ENCODE measurements at regions not wholly inside any gene's neighbourhood (a gene's known extent, or its start where the extent isn't known, plus 50 kb on each side); places are given as distances from the start of the nearest gene placed in this dataset.

GRCh38 chr11:45568049-45568448 lies 97.4 kb downstream of the CHST1 start:
- H3K9me3 ChIP-seq: no peaks in the 10 kb centered on the region; the same call in 1 of the 2 replicates
- in situ Hi-C loops (cut with MboI; ENCODE audit: low sequenced_read_pairs): no loop called here
- no peak overlapping the region for H3K4me3 ChIP-seq
- H3K4me1 ChIP-seq: peaks cover 2% of the 10 kb centered on the region; the same call in 1 of the 2 replicates
- H3K36me3 ChIP-seq (replicated peaks): no peaks in the 10 kb centered on the region
- no peaks in the 10 kb centered on the region for H3K27me3 ChIP-seq (ENCODE audit: low read depth)
- DNase-seq (ENCODE audit: low spot score in 2 of 2): no peak

DNA sequence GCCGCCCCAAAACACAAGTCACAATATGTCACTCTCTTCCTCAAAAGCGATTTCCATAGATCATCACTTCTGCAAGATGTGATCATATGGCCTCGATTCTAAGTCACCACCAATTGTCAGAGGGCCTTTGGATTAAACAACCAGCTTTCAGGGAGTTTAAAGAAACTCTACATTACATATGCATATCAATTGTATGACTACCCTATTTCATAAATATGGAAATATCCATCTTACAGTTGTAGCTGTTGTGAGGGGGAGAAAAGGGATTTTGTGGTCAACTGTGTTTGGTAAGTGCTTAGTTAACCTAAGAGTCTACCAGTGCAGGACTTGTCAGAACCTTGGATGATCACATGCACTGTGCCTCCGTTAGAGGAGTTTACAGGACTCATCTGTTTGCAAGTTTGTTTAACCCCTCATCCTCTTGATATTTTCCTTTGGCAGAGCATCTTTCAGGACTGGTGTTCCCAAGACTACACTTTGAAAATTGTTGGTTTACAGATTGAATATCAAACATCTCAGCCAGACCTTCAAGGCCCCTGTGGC lies 99.9 kb downstream of the CHST1 start:
- DNase-seq (ENCODE audit: low spot score in 2 of 2): peak in 1 of 2 experiments; percentile 9
- Histone ChIP-seq H3K9me3 (no peaks in the 10 kb centered on the region; the same call in 1 of the 2 replicates), H3K36me3 (replicated peaks) (no peaks in the 10 kb centered on the region), H3K4me3 (no peak overlapping the region), H3K4me1 (peaks cover 2% of the 10 kb centered on the region; the same call in 1 of the 2 replicates), H3K27me3 (ENCODE audit: low read depth) (no peaks in the 10 kb centered on the region)
- in situ Hi-C loops (cut with MboI; ENCODE audit: low sequenced_read_pairs): no loop called here

DNA sequence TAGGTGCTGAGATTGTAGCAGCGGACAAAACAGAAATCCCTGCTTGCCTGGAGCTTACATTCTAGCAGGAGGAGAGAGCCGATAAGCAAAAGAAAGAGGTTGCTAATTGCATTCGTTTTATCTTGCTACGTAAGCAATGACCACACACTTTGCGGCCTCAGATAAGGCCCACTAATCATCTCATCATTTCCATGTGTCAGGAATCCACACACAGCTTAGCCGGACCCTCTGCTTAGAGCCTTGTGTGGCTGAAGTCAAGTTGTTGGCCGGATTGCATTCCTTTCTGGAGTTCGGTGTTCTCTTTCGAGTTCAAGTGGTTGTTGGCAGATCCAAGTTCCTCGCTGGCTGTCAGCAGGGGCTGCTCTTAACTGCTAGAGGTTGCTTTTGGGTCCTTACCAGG lies 101.6 kb downstream of the CHST1 start:
- peaks cover 2% of the 10 kb centered on the region; the same call in 1 of the 2 replicates for H3K4me1 ChIP-seq
- no peaks in the 10 kb centered on the region for H3K27me3 ChIP-seq (ENCODE audit: low read depth)
- in situ Hi-C loops (cut with MboI; ENCODE audit: low sequenced_read_pairs): no loop called here
- DNase-seq (ENCODE audit: low spot score in 2 of 2): no peak
- no peak overlapping the region for H3K4me3 ChIP-seq
- H3K9me3 ChIP-seq: no peaks in the 10 kb centered on the region; the same call in 1 of the 2 replicates
- H3K36me3 ChIP-seq (replicated peaks): no peaks in the 10 kb centered on the region

DNA sequence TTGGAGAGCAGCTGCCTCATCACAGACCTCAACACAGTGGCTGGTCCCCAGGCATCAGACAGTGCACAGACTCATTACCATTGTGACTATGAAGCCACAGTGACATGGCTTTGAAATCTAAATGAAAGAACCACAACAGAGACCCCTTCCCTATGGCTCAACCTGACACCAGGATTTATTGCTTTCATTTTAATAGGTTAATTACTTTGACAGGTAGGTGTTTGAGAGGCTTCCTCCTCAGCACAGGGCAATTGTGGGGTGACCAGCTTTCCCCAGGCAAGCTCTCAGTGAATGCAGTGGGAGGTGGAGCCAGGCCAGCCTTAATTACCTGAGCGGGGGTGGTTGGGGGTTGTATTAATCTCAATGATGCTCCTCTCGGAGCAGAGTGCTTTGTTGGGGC lies 102.3 kb downstream of the CHST1 start:
- H3K9me3 ChIP-seq: no peaks in the 10 kb centered on the region; the same call in 1 of the 2 replicates
- peaks cover 2% of the 10 kb centered on the region; the same call in 1 of the 2 replicates for H3K4me1 ChIP-seq
- H3K27me3 ChIP-seq (ENCODE audit: low read depth): no peaks in the 10 kb centered on the region
- no peak overlapping the region for H3K4me3 ChIP-seq
- no peaks in the 10 kb centered on the region for H3K36me3 ChIP-seq (replicated peaks)
- no peak for DNase-seq (ENCODE audit: low spot score in 2 of 2)
- in situ Hi-C loops (cut with MboI; ENCODE audit: low sequenced_read_pairs): no loop called here

- peaks cover 2% of the 10 kb centered on the region; the same call in 1 of the 2 replicates for H3K4me1 ChIP-seq
- H3K27me3 ChIP-seq (ENCODE audit: low read depth): no peaks in the 10 kb centered on the region
- no peaks in the 10 kb centered on the region for H3K9me3 ChIP-seq
- in situ Hi-C loops (cut with MboI; ENCODE audit: low sequenced_read_pairs): no loop called here
- H3K36me3 ChIP-seq (replicated peaks): no peaks in the 10 kb centered on the region
- no peak overlapping the region for H3K4me3 ChIP-seq
- DNase-seq (ENCODE audit: low spot score in 2 of 2): no peak
Measured at GRCh38 chr11:45560913-45561281, 104.5 kb downstream of the CHST1 start.

DNA sequence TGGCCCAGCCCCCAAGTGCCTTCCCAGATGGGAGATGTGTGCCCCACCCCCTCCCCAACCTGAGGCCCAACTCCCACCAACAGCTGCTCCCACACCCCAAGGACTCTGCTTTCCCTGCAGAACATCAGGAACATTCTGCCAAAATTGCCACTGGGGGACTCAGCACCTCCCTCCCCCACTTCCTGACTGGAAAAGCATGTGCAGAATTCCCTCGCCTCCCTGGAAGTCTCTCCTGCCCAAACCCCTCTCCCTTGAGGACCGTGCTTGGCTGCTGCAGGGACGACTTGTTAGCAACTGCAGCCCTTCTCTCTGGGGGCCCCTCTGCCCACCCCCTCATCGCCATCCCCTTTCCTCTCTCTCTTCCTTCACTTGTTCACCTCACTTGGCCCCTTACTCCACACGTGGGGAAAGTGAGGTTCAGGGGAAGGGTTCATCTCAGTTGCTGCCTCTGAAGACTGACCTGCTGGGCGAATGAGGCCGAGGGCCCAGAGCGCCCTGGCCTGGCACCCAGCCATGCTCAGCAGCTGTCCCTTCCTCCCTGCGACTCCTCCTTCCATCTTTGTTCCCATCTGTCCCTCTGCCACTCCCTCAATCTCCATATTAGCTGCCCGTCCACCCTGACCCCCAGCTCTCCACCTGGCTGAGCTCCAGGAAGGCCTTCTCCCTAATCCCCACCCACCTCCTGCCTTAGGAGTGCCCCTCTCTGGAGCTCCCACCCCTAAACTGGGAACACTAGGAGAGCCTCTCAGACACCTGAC lies 105.1 kb downstream of the CHST1 start:
- H3K4me1 ChIP-seq: no peaks in the 10 kb centered on the region
- in situ Hi-C loops (cut with MboI; ENCODE audit: low sequenced_read_pairs): no loop called here
- H3K9me3 ChIP-seq: no peaks in the 10 kb centered on the region
- DNase-seq (ENCODE audit: low spot score in 2 of 2): no peak
- no peak overlapping the region for H3K4me3 ChIP-seq
- H3K27me3 ChIP-seq (ENCODE audit: low read depth): no peaks in the 10 kb centered on the region; the same call in 1 of the 2 replicates
- H3K36me3 ChIP-seq (replicated peaks): no peaks in the 10 kb centered on the region

DNA sequence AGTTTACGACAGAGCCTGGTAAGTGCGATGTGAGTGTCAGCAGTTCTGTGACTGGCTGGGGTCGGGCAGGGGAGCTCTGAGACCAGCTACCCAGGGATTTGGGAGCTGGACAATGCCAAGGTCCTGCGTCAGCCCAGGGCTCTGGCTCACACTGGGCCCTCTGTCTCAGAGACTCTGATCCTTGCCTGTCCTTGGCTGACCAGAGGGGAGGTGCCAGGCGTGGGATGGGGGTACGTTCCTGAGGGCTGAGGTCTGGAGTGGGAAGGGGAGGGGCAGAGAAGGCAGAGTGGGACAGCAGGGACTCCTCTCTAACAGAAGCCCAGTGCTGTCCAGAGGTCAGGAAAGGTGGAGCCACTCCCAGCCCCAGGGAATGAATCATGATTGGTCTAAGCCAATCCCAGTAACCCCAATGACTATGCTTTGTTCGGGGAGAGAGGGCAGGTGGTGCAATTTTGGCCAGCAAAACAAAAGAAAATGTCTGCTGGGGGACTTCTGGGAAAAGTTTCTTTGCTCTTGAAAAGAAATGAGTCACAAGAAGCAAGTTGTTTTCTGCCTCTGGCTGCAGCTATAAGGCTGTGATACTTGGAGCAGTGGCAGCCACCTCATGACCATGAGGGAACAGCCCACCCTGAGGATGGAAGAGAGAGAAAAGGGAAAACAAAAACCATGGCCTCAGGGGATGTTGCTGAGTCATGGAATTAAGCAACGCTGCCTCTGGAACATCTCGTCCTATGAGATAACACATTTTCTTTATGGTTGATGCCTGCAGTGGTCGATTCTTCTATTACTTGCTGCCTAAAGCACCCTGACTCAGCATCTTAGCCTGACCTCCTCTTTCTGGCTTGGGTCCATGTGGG lies 108.3 kb downstream of the CHST1 start:
- Histone ChIP-seq H3K9me3 (no peaks in the 10 kb centered on the region), H3K4me1 (no peaks in the 10 kb centered on the region), H3K4me3 (no peak overlapping the region), H3K27me3 (ENCODE audit: low read depth) (no peaks in the 10 kb centered on the region; the same call in 1 of the 2 replicates), H3K36me3 (replicated peaks) (no peaks in the 10 kb centered on the region)
- DNase-seq (ENCODE audit: low spot score in 2 of 2): no peak
- in situ Hi-C loops (cut with MboI; ENCODE audit: low sequenced_read_pairs): no loop called here

GRCh38 chr11:45554230-45554967 lies 111.0 kb downstream of the CHST1 start:
- no peaks in the 10 kb centered on the region for H3K9me3 ChIP-seq
- in situ Hi-C loops (cut with MboI; ENCODE audit: low sequenced_read_pairs): no loop called here
- H3K4me3 ChIP-seq: no peak overlapping the region
- no peaks in the 10 kb centered on the region; the same call in 1 of the 2 replicates for H3K27me3 ChIP-seq (ENCODE audit: low read depth)
- DNase-seq (ENCODE audit: low spot score in 2 of 2): no peak
- no peaks in the 10 kb centered on the region for H3K4me1 ChIP-seq
- H3K36me3 ChIP-seq (replicated peaks): no peaks in the 10 kb centered on the region

DNA sequence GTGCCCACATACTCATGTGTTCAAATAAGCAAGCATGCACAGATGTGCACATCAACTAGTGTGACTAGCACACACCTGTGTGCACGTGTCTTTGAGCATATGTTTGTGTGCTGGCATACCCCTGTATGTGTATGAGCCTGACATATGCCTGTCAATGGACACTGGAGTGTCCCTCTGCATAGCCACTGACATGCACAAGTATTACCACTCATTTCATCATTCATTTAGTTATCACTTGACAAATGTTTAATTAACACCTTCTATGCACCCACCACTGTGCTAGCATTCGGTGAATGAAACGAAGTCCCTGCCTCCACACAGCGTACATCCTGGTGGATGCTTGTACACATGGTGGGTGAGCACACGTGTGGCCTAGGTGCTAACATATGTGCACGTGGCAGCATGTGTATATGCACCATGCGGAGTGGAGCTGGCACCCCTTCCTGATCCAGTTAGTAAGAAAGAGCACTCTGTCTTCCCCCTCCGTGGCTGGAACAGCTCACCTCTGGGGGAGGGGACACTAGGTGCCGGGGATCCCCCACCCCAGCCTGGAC lies 112.0 kb downstream of the CHST1 start:
- Histone ChIP-seq H3K27me3 (ENCODE audit: low read depth) (no peaks in the 10 kb centered on the region; the same call in 1 of the 2 replicates), H3K9me3 (no peaks in the 10 kb centered on the region), H3K36me3 (replicated peaks) (no peaks in the 10 kb centered on the region), H3K4me1 (no peaks in the 10 kb centered on the region), H3K4me3 (no peak overlapping the region)
- in situ Hi-C loops (cut with MboI; ENCODE audit: low sequenced_read_pairs): no loop called here
- no peak for DNase-seq (ENCODE audit: low spot score in 2 of 2)

GRCh38 chr11:45551191-45551713 lies 114.2 kb downstream of the CHST1 start:
- in situ Hi-C loops (cut with MboI; ENCODE audit: low sequenced_read_pairs): no loop called here
- Histone ChIP-seq H3K4me1 (no peaks in the 10 kb centered on the region), H3K27me3 (ENCODE audit: low read depth) (no peaks in the 10 kb centered on the region; the same call in 1 of the 2 replicates), H3K4me3 (no peak overlapping the region), H3K9me3 (no peaks in the 10 kb centered on the region), H3K36me3 (replicated peaks) (no peaks in the 10 kb centered on the region)
- no peak for DNase-seq (ENCODE audit: low spot score in 2 of 2)

DNA sequence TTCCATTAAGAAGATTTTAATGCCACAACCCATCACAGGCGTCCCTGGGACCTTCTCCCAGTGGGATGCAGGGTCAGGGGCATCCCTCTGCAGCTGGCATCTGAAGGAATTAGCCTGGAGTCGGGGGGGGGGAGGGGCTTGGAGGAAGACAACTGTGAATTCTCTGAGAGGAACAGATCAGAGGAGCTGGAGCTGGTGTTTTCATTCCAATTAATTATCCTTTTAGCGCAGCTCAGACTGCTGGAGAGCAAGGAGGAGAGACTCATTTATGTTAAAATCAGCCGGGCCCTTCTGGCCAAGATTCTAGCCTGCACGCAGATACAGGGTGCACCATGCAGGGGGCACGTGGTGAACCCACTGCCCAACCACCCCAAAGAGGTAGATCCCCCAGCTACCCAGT lies 116.2 kb downstream of the CHST1 start:
- H3K9me3 ChIP-seq: no peaks in the 10 kb centered on the region
- no peaks in the 10 kb centered on the region for H3K36me3 ChIP-seq (replicated peaks)
- in situ Hi-C loops (cut with MboI; ENCODE audit: low sequenced_read_pairs): no loop called here
- no peaks in the 10 kb centered on the region for H3K4me1 ChIP-seq
- DNase-seq (ENCODE audit: low spot score in 2 of 2): no peak
- no peak overlapping the region for H3K4me3 ChIP-seq
- no peaks in the 10 kb centered on the region for H3K27me3 ChIP-seq (ENCODE audit: low read depth)

DNA sequence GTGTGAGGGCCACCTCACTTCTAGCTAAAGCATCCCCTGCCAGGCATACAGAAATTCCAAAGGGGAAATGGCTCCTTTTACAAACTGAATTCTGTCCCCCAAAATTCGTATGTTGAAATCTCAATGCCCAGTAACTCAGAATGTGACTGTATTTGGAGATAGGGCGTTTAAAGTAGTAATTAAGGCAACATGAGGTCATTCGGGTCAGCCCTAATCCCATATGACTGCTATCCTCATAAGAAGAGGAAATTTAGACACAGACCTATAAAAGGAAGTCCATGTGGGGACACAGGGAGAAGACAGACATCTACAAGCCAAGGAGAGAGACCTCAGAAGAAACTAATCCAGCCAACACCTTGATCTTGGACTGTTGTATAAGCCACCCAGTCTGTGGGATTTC lies 119.1 kb downstream of the CHST1 start:
- no peaks in the 10 kb centered on the region for H3K27me3 ChIP-seq (ENCODE audit: low read depth)
- in situ Hi-C loops (cut with MboI; ENCODE audit: low sequenced_read_pairs): no loop called here
- no peaks in the 10 kb centered on the region for H3K36me3 ChIP-seq (replicated peaks)
- H3K9me3 ChIP-seq: no peaks in the 10 kb centered on the region
- no peaks in the 10 kb centered on the region for H3K4me1 ChIP-seq
- no peak for DNase-seq (ENCODE audit: low spot score in 2 of 2)
- H3K4me3 ChIP-seq: no peak overlapping the region

- DNase-seq (ENCODE audit: low spot score in 2 of 2): no peak
- H3K27me3 ChIP-seq (ENCODE audit: low read depth): no peaks in the 10 kb centered on the region
- H3K9me3 ChIP-seq: no peaks in the 10 kb centered on the region
- H3K4me1 ChIP-seq: no peaks in the 10 kb centered on the region
- H3K36me3 ChIP-seq (replicated peaks): no peaks in the 10 kb centered on the region
- H3K4me3 ChIP-seq: no peak overlapping the region
- in situ Hi-C loops (cut with MboI; ENCODE audit: low sequenced_read_pairs): no loop called here
Measured at GRCh38 chr11:45544826-45545225, 120.6 kb downstream of the CHST1 start.
